HepG2 (cell line): ENCODE measurements at regions not wholly inside any gene's neighbourhood (a gene's known extent, or its start where the extent isn't known, plus 50 kb on each side); places are given as distances from the start of the nearest gene placed in this dataset.

ENCODE experiments used
- ATAC-seq: fragments of 200-7000 bp; cut with Tn5 transposase; 3 replicates; pipeline ENCODE4 v1.9.1; 2020; ENCODE audit warnings: mild to moderate bottlenecking, moderate library complexity
- BruUV-seq: library from RNA; stranded (reverse); fragments of 400-500 nt; replicated peaks from 2 replicates; lab custom pipeline; 2021; lab: Mats Ljungman, UMichigan
- CTCF ChIA-PET: fragments of 300-600 bp; formaldehyde crosslinking; extraction: SDS; loops from one replicate; lab custom pipeline; 2021; ENCODE audit warnings: low total read pairs, inconsistent platforms, low intra/inter-chr PET ratio; lab: Yijun Ruan, JAX
- POLR2A ChIA-PET: fragments of 350-600 bp; sonication (Branson Sonifier 250); formaldehyde crosslinking; loops from one replicate; lab custom pipeline; 2020; ENCODE audit warnings: antibody characterized with exemption, inconsistent platforms; lab: Yijun Ruan, JAX
- DNase-seq: peaks from one replicate; pipeline ENCODE4 v3.0.0-alpha.2; 2015; ENCODE audit warnings: low spot score
- FAIRE-seq: peaks from 3 replicates; lab custom pipeline; 2011; peaks lifted over from hg19 to GRCh38; lab: Jason Lieb, UNC
- H2AFZ ChIP-seq: one replicate; pipeline ENCODE4 v1.6.1; 2011; ENCODE audit warnings: low read length, inconsistent platforms
- H3K27ac ChIP-seq: fragments of 300-600 bp; 3 replicates; pipeline ENCODE4 v1.8.0; 2011; ENCODE audit warnings: mixed run types, mild to moderate bottlenecking, mixed read lengths, low read length, inconsistent platforms; ENCODE audit not compliant: insufficient read depth; ENCODE audit errors: extremely low read length
- H3K27me3 ChIP-seq, 2 experiments: fragments of 200-600 bp in 1 of 2; 2 replicates in 1 of 2; 3 replicates in 1 of 2; pipeline versions ENCODE4 v1.6.0 to v1.8.0; 2011; ENCODE audit warnings: low read length in 2 of 2, mild to moderate bottlenecking in 2 of 2, moderate library complexity in 2 of 2, inconsistent platforms in 1 of 2; ENCODE audit not compliant: insufficient read depth in 2 of 2, control insufficient read depth in 1 of 2
- H3K36me3 ChIP-seq, 2 experiments: fragments of 200-600 bp in 1 of 2; replicated peaks in 1 of 2; 2 replicates in 1 of 2; 3 replicates in 1 of 2; pipeline versions ENCODE4 v1.5.1 to v1.8.0; 2011; ENCODE audit warnings: low read length in 2 of 2, inconsistent platforms in 1 of 2; ENCODE audit not compliant: insufficient read depth in 2 of 2, control insufficient read depth in 1 of 2
- H3K4me1 ChIP-seq: 2 replicates; pipeline ENCODE4 v1.5.1; 2012; ENCODE audit warnings: low read length, inconsistent platforms; ENCODE audit not compliant: insufficient read depth
- H3K4me2 ChIP-seq: 2 replicates; pipeline ENCODE4 v1.6.0; 2011; ENCODE audit warnings: low read depth, low read length, inconsistent platforms
- H3K4me3 ChIP-seq, 3 experiments: fragments of 200-600 bp in 1 of 3; sonication (generic), shearing (Covaris generic) in 1 of 3; replicated peaks in 1 of 3; 2 replicates each; pipeline ENCODE4 v1.5.1; 2011 to 2016; ENCODE audit warnings: low read length in 3 of 3, inconsistent platforms in 2 of 3, low read depth in 2 of 3, mild to moderate bottlenecking in 2 of 3, control low read depth in 1 of 3, mixed read lengths in 1 of 3; ENCODE audit not compliant: insufficient read depth in 1 of 3
- H3K79me2 ChIP-seq: one replicate; pipeline ENCODE4 v1.6.1; 2011; ENCODE audit warnings: low read length, inconsistent platforms; ENCODE audit not compliant: insufficient read depth
- H3K9ac ChIP-seq: 2 replicates; pipeline ENCODE4 v1.6.0; 2011; ENCODE audit warnings: mild to moderate bottlenecking, low read depth, low read length, inconsistent platforms; ENCODE audit not compliant: insufficient read depth
- H3K9me3 ChIP-seq: 2 replicates; pipeline ENCODE4 v1.5.1; 2012; ENCODE audit warnings: mild to moderate bottlenecking, low read length
- H4K20me1 ChIP-seq: 2 replicates; pipeline ENCODE4 v1.6.0; 2011; ENCODE audit warnings: inconsistent platforms, mild to moderate bottlenecking, low read length, moderate library complexity; ENCODE audit not compliant: insufficient read depth
- AGO1 ChIP-seq: fragments of 200-400 bp; formaldehyde crosslinking; IDR thresholded peaks from 2 replicates; pipeline ENCODE4 v1.6.1; 2017; ENCODE audit warnings: mild to moderate bottlenecking, low read depth, low read length, moderate library complexity; ENCODE audit not compliant: poor library complexity, severe bottlenecking
- ATF5 ChIP-seq: sonication (generic); formaldehyde crosslinking; IDR thresholded peaks from 2 replicates; pipeline ENCODE4 v1.4.0; 2020; ENCODE audit warnings: mild to moderate bottlenecking, low read depth, missing genetic modification reagents
- GLI4 ChIP-seq: sonication (generic); formaldehyde crosslinking; IDR thresholded peaks from 2 replicates; pipeline ENCODE4 v1.5.1; 2020; ENCODE audit warnings: missing genetic modification reagents, mild to moderate bottlenecking, moderate library complexity, borderline replicate concordance
- HHEX ChIP-seq: IDR thresholded peaks from 2 replicates; pipeline ENCODE4 v1.6.1; 2016; ENCODE audit warnings: control low read depth
- SAFB2 ChIP-seq: sonication (generic); formaldehyde crosslinking; IDR thresholded peaks from 2 replicates; pipeline ENCODE4 v1.5.1; 2020; ENCODE audit warnings: missing genetic modification reagents, low read depth, mild to moderate bottlenecking, borderline replicate concordance
- SALL2 ChIP-seq: sonication (generic); formaldehyde crosslinking; IDR thresholded peaks from 2 replicates; pipeline ENCODE4 v1.8.1; 2023; ENCODE audit warnings: mild to moderate bottlenecking, missing genetic modification reagents, inconsistent platforms
- ZNF136 ChIP-seq: sonication (generic); formaldehyde crosslinking; IDR thresholded peaks from 2 replicates; pipeline ENCODE4 v1.8.1; 2022; ENCODE audit warnings: low read depth, mild to moderate bottlenecking, moderate library complexity, missing genetic modification reagents
- ZNF143 ChIP-seq: sonication (generic); formaldehyde crosslinking; IDR thresholded peaks from 2 replicates; pipeline ENCODE4 v1.4.0; 2020; ENCODE audit warnings: missing genetic modification reagents
- ZNF33B ChIP-seq: sonication (generic); formaldehyde crosslinking; IDR thresholded peaks from 2 replicates; pipeline ENCODE4 v1.5.1; 2020; ENCODE audit warnings: mild to moderate bottlenecking, missing genetic modification reagents
- ZNF563 ChIP-seq: sonication (generic); formaldehyde crosslinking; IDR thresholded peaks from 2 replicates; pipeline ENCODE4 v1.8.0; 2022; ENCODE audit warnings: mild to moderate bottlenecking, moderate library complexity, missing genetic modification reagents
- ZNF567 ChIP-seq: sonication (generic); formaldehyde crosslinking; IDR thresholded peaks from 2 replicates; pipeline ENCODE4 v1.8.1; 2023; ENCODE audit warnings: mild to moderate bottlenecking, missing genetic modification reagents, borderline replicate concordance
- ZNF644 ChIP-seq: IDR thresholded peaks from 2 replicates; pipeline ENCODE4 v1.6.1; 2016; ENCODE audit warnings: low read depth
- ZNF670 ChIP-seq: sonication (generic); formaldehyde crosslinking; IDR thresholded peaks from 2 replicates; pipeline ENCODE4 v1.8.0; 2022; ENCODE audit warnings: mild to moderate bottlenecking, missing genetic modification reagents, borderline replicate concordance
- WGBS: methylation state at CpG from one replicate; pipeline ENCODE4 v1.1.6; 2017; ENCODE audit warnings: low lambda C conversion rate; 5-methylcytosine and 5-hydroxymethylcytosine counted together
- in situ Hi-C: cut with HindIII; loops from 2 replicates; pipeline ENCODE4 v1.10.0; 2017; ENCODE audit warnings: low pct_unique_long_range_greater_than_20kb; ENCODE audit not compliant: extremely low pct_ligation_motif_present
- intact Hi-C: fragments of 100-400 bp; cut with micrococcal nuclease; formaldehyde crosslinking; loops from one replicate; pipeline ENCODE4 v1.10.0; 2022; ENCODE audit not compliant: unreplicated experiment
- TF ChIP-seq, protein P1 (sequence below): sonication (generic); formaldehyde crosslinking; IDR thresholded peaks from 2 replicates; pipeline ENCODE4 v1.5.0; 2020; ENCODE audit warnings: missing genetic modification reagents, mild to moderate bottlenecking, borderline replicate concordance
- TF ChIP-seq, protein P2 (sequence below): sonication (generic); formaldehyde crosslinking; IDR thresholded peaks from 2 replicates; pipeline ENCODE4 v1.5.1; 2020; ENCODE audit warnings: mild to moderate bottlenecking, missing genetic modification reagents, moderate library complexity
- TF ChIP-seq, protein P3 (sequence below): sonication (generic); formaldehyde crosslinking; conservative IDR thresholded peaks from 2 replicates; pipeline ENCODE4 v1.5.0; 2020; ENCODE audit warnings: missing genetic modification reagents

DNA sequence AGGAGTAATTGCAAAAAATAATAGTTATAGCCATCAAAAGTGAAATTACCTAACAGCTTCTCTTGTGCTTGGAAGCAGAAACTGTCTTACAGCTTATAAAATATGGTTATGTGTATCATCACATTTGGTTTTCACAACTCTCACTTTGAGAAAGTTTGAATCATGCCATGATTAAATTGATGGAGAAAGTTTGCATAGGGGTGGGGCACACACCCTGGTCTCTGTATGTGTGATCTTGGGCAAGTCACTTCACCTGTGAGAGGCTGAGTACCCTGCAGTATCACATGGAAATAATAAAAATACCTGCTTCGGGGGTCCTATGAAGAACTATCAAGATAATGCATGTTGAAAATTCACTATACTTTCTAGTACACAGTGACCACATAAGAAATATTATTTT is 471.4 kb downstream of the RAP2B start (continued):
- TF ChIP-seq, protein P1, sequence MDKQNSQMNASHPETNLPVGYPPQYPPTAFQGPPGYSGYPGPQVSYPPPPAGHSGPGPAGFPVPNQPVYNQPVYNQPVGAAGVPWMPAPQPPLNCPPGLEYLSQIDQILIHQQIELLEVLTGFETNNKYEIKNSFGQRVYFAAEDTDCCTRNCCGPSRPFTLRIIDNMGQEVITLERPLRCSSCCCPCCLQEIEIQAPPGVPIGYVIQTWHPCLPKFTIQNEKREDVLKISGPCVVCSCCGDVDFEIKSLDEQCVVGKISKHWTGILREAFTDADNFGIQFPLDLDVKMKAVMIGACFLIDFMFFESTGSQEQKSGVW (CRISPR knock-in tag), result no peak
- TF ChIP-seq, protein P2, sequence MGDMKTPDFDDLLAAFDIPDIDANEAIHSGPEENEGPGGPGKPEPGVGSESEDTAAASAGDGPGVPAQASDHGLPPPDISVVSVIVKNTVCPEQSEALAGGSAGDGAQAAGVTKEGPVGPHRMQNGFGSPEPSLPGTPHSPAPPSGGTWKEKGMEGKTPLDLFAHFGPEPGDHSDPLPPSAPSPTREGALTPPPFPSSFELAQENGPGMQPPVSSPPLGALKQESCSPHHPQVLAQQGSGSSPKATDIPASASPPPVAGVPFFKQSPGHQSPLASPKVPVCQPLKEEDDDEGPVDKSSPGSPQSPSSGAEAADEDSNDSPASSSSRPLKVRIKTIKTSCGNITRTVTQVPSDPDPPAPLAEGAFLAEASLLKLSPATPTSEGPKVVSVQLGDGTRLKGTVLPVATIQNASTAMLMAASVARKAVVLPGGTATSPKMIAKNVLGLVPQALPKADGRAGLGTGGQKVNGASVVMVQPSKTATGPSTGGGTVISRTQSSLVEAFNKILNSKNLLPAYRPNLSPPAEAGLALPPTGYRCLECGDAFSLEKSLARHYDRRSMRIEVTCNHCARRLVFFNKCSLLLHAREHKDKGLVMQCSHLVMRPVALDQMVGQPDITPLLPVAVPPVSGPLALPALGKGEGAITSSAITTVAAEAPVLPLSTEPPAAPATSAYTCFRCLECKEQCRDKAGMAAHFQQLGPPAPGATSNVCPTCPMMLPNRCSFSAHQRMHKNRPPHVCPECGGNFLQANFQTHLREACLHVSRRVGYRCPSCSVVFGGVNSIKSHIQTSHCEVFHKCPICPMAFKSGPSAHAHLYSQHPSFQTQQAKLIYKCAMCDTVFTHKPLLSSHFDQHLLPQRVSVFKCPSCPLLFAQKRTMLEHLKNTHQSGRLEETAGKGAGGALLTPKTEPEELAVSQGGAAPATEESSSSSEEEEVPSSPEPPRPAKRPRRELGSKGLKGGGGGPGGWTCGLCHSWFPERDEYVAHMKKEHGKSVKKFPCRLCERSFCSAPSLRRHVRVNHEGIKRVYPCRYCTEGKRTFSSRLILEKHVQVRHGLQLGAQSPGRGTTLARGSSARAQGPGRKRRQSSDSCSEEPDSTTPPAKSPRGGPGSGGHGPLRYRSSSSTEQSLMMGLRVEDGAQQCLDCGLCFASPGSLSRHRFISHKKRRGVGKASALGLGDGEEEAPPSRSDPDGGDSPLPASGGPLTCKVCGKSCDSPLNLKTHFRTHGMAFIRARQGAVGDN (CRISPR knock-in tag), result no peak
- TF ChIP-seq ZNF563 (CRISPR knock-in tag), result no peak
- TF ChIP-seq ZNF567 (CRISPR knock-in tag), result no peak

- BruUV-seq, result no TSS peak
- in situ Hi-C loops (no loop called here), intact Hi-C loops (no loop called here)
- Histone ChIP-seq H3K9me3 (no peaks in the 10 kb centered on the region), H3K27ac (no peak overlapping the region), H3K9ac (no peak overlapping the region), H3K27me3 (no peaks in the 10 kb centered on the region), H4K20me1 (no peaks in the 10 kb centered on the region), H3K4me2 (no peak overlapping the region), H3K4me1 (no peaks in the 10 kb centered on the region), H3K4me3 (no peak overlapping the region), H3K36me3 (no peaks in the 10 kb centered on the region), H3K79me2 (no peaks in the 10 kb centered on the region), H2AFZ (no peak overlapping the region)
- ATAC-seq, result no peak
- DNase-seq, result no peak
- POLR2A ChIA-PET, result no interaction called here
- 1% methylated on average over 4 of the region's 4 CpGs for WGBS
- CTCF ChIA-PET, result no interaction called here
- FAIRE-seq, result no peak
- TF ChIP-seq ZNF33B (CRISPR knock-in tag), result no peak
- no peak for TF ChIP-seq SALL2 (CRISPR knock-in tag)
- TF ChIP-seq ATF5, result no peak
- TF ChIP-seq ZNF644 (CRISPR knock-in tag), result no peak
- no peak for TF ChIP-seq ZNF670 (CRISPR knock-in tag)
- no peak for TF ChIP-seq ZNF136 (CRISPR knock-in tag)
- no peak for TF ChIP-seq SAFB2 (CRISPR knock-in tag)
- no peak for TF ChIP-seq ZNF143 (CRISPR knock-in tag)
- no peak for TF ChIP-seq AGO1
- TF ChIP-seq, protein P3, sequence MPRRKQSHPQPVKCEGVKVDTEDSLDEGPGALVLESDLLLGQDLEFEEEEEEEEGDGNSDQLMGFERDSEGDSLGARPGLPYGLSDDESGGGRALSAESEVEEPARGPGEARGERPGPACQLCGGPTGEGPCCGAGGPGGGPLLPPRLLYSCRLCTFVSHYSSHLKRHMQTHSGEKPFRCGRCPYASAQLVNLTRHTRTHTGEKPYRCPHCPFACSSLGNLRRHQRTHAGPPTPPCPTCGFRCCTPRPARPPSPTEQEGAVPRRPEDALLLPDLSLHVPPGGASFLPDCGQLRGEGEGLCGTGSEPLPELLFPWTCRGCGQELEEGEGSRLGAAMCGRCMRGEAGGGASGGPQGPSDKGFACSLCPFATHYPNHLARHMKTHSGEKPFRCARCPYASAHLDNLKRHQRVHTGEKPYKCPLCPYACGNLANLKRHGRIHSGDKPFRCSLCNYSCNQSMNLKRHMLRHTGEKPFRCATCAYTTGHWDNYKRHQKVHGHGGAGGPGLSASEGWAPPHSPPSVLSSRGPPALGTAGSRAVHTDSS (CRISPR knock-in tag), result no peak
- no peak for TF ChIP-seq HHEX (CRISPR knock-in tag)
- no peak for TF ChIP-seq GLI4 (CRISPR knock-in tag)
These were observed 472.7 kb downstream of the RAP2B start for GRCh38 chr3:153634683-153635082.
